NCI-H1930 (cell line): ENCODE measurements at regions not wholly inside any gene's neighbourhood (a gene's known extent, or its start where the extent isn't known, plus 50 kb on each side); places are given as distances from the start of the nearest gene placed in this dataset.
"Not testable (repeated sequence)": the region's sequence is repeated elsewhere in the genome, so short reads cannot be mapped to it uniquely, and the experiment has no call there.

Experiments
- DNase-seq, 2 experiments: peaks; one replicate each; lab custom pipeline; 2025; lab: John Stamatoyannopoulos, UW

DNA sequence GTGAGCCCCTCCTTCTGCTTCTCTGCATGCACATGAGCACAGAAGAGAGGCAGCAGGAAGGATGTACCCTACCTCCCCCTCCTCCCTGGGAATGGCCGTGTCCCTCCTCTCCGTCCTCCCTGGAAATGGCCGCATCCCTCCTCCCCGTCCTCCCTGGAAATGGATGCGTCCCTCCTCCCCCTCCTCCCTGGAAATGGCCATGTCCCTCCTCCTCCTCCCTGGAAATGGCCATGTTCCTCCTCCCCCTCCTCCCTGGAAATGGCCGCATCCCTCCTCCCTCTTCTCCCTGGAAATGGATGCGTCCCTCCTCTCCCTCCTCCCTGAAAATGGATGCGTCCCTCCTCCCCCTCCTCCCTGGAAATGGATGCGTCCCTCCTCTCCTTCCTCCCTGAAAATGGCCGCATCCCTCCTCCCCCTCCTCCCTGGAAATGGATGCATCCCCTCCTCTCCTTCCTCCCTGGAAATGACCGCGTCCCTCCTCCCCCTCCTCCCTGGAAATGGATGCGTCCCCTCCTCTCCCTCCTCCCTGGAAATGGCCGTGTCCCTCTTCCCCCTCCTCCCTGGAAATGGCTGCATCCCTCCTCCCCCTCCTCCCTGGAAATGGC, 428.6 kb downstream of the AACS start:
- no peak for DNase-seq

DNA sequence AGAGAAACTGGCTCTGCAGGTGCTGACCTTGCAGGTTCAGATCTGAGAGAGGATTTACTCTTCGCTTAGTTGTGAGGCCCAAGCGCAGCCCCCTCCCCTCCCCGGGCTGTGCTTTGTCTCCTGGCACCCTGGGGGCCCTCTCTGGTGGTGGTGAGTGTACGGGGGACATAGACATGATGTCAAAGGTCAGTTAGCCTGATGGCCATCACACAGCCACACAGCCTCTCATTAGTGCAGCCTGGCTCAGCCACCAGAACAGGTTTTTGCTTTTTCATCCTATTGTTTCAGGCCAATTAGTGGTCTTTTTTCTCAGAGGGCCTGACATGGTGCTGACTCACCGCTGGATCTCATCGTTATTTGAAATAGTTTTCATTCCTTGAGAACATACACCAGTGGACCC, 437.9 kb downstream of the AACS start:
- no peak for DNase-seq

DNA sequence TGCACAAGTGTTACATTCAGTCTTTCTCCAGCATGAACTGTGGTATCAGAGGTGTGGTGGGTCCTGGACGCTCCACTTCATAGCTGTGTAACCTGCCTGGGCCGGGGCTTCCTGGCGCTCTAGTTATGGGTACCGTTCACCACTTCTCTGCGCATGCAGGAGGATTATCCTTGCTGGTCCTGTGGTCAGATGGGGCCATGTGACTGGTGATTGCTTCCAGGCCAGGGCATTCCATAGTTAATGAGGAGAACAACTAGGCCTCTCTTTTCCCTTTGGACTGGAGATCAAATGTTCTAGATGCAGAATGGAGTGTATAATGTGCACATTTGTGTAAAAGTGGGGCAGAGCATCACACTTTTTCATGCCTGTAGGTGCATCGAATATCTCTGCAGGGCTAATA, 444.0 kb downstream of the AACS start:
- DNase-seq, result no peak

- DNase-seq, result no peak
These were observed 447.5 kb downstream of the AACS start for GRCh38 chr12:125512541-125513298.

GRCh38 chr12:125515887-125516286, 450.7 kb downstream of the AACS start:
- no peak for DNase-seq

- no peak for DNase-seq
These were observed 452.8 kb downstream of the AACS start for GRCh38 chr12:125518074-125518473.

DNA sequence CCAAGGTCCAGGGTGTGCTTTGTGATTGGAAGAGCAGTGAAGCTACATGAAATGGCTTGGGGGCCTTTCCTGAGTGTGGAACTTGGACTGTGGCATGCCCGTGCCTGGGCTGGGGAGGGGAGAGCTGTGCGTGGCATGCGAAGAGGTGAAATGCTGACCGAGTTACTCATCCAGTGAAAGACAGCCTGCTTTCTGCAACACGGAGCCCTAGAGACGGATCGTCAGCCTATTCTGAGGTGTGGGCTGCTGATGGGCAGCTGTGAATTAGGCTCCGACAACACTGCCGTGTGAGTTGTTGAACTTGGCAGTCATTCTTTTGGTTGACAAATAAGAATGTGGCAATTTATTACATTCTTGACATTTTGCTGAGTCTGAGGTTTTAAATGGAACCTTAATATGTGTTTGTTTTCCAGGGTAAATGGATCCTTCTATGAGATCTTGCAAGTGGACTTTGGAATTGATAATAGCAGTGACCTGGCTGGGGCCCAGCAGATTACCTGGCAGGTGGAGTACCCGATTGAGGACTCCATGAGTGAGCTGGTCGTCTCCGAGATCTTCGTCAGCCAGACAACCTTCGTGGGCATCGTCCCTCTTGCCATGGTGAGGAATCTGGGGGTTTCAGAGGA, 453.9 kb downstream of the AACS start:
- no peak for DNase-seq

DNA sequence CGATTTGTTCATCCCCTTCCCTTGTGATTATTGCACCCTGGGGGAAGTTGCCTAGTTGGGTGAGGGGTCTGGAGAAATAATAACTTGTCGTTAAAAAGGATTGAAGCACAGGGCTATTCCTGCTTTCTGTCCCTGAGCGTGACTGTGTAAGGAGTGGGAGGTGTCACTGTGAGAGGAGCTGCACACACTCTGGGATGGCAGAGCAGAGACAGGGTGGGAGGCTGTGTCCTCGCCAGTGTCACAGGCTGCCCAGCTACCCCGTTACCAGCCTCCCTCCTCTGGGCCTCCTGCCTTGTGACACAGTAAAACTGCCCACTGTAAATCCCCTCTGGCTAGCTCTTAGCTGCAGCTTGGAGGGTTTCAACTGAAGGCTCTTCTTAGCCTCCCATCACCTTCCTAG, 460.6 kb downstream of the AACS start:
- DNase-seq, result no peak

GRCh38 chr12:125528281-125528680, 463.0 kb downstream of the AACS start:
- DNase-seq, result no peak

GRCh38 chr12:125530201-125530600, 465.0 kb downstream of the AACS start:
- DNase-seq, result no peak

DNA sequence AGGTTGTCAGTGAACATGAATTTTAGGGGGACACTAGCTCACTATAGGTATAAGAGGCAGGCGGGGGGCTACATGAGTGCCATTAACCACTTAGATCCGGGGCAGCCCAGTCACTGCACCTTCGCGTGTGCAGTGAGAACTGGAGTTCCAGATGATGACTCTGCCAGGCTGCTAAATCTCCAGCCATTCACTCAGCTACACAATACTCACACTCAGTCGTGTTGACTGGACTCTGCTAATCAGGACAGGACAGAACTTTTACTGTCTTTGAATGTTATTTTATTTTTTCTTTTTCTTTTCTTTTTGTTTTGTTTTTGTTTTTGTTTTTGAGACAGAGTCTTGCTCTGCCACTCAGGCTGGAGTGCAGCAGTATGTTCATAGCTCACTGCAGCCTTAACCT, 465.6 kb downstream of the AACS start:
- DNase-seq, result no peak

DNA sequence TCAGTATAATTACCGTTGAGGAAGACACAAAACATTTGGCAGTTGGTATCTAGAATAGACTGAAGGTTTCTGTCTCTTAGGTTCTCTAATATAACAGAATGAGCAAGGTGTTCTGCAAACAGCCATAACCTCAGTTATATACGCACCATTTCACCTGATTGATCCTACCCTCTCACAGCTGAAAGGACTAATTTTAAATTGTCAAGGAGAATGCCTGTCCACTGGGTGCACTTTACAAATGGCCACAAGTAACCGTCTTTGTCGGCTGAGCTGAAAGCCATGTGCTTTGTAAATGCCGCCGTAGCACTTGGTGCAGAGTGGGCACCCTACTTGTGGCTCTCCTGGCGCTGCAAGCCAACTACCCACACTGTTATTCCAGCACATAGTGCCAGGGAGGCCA, 466.3 kb downstream of the AACS start:
- no peak for DNase-seq

- peak; percentile 5 to 63 for DNase-seq
These were observed 468.3 kb downstream of the AACS start for GRCh38 chr12:125533434-125534029.

GRCh38 chr12:125538401-125539199, 473.4 kb downstream of the AACS start:
- no peak for DNase-seq

DNA sequence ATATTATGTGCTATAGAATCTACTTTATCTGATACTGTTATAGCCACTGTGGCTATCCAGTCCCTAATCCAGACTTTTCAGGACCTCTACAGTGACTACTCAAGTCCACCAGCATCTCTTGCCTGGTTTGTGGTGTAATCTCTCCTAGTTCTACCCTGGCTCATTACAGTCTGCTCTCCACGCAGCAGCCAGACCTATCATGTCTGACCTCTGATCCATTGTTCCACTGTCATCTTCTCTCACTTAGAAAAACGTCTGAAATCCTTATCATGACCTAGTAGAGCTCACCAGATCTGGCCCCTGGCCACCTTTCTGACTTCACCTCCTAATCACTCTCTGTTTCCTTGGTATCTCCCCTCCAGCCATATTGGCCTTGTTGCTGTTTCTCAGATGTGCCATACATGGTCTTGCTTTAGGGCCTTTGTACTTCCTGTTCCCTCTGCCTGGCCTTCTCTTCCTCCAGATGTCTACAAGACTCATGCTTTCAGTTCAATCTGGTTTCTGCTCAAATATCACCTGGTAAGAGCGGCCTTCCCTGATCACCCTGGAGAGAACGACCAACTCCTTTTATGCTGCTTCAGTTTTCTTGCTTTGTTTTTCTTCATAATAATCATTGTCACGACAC, 475.5 kb downstream of the AACS start:
- DNase-seq, result no peak

GRCh38 chr12:125544960-125545359, 479.7 kb downstream of the AACS start:
- DNase-seq, result no peak

DNA sequence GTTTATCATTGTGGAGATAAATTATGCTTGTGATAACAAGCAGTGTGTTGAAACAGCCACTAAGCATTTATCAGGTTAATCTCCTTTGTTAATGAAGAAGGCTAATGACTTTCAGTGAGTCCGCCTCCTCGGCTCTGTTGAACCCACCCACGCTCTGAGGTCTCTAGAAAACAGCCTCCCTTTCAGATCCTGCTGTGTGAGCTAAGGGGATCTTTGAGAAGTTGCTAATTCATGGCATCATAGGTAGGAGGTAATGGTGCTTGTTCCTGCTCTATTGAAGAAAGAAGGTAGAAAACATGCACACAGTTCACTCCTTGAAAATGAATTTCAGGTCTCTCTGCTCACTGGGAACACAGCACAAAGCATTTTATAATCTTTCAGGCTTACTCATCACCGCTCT, 483.9 kb downstream of the AACS start:
- DNase-seq, result no peak

- DNase-seq, result no peak
These were observed 484.6 kb downstream of the AACS start for GRCh38 chr12:125549836-125550235.

DNA sequence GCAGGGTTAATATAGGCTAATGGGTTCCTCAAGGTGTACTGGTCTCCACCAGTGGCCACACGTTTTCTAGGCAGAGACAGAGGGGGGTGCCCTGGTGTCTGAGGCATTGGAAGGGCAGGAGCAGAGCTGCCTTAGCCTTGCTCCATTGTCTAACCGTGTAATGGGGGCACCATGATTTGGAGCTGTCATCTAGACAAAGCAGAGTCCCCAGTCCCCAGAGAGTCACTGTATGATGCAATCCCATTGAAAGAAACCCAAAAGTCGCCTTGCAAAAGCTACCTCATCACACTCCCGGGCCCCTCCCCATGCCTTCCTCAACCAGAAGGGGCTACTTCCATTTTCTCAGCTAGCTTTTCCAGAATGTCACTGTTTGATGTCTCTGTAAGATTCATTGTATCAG, 487.1 kb downstream of the AACS start:
- DNase-seq, result peak in 1 of 2 experiments; percentile 37

GRCh38 chr12:125561008-125561407, 495.8 kb downstream of the AACS start:
- DNase-seq, result not testable (repeated sequence)

DNA sequence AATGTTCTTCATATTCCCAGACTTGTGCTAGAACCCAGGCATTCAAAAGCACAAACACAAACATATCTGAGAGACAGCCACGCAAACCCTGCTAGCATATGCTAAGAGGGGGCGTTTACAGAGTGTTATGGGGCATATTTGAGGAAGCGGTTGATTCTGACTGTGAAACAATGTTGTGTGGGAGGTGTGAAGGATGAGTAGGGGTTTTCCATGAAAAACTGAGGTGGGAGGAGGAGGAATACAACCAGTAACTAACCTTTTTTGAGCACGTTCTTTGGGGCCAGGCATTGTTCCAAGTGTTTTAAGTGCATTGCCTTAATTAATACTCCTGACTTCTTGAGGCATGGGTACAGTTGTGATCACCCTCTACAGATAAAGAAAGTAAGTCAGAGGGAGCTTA, 499.5 kb downstream of the AACS start:
- no peak for DNase-seq

- no peak for DNase-seq
These were observed 502.3 kb downstream of the AACS start for GRCh38 chr12:125567581-125567980.
